Right lobe of liver (tissue), 6 donors: ENCODE measurements at regions not wholly inside any gene's neighbourhood (a gene's known extent, or its start where the extent isn't known, plus 50 kb on each side); places are given as distances from the start of the nearest gene placed in this dataset.

Experiments used
- ATAC-seq, 4 donors: fragments of 200-7000 bp; cut with Tn5 transposase; one replicate each; pipeline ENCODE4 v1.9.1; 2020; ENCODE audit warnings: mild to moderate bottlenecking in 4 of 4, moderate library complexity in 4 of 4
- DNase-seq, 3 donors: peaks; one replicate each; pipeline ENCODE4 v3.0.0-alpha.2; 2020
- H3K27ac ChIP-seq, 3 donors: fragments of 200-600 bp; one replicate each; pipeline ENCODE4 v1.8.0; 2022
- H3K27me3 ChIP-seq, 2 donors: fragments of 200-600 bp; one replicate each; pipeline ENCODE4 v1.8.0; 2022
- H3K36me3 ChIP-seq, 4 donors: fragments of 200-600 bp; sonication (generic) in 1 of 4; one replicate each; pipeline versions ENCODE4 v1.5.1 to v1.8.0; 2017 to 2022; ENCODE audit warnings: control low read depth in 1 of 4
- H3K4me1 ChIP-seq, 4 donors: fragments of 200-600 bp; sonication (generic) in 1 of 4; one replicate each; pipeline versions ENCODE4 v1.5.1 to v1.8.0; 2017 to 2022; ENCODE audit warnings: control low read depth in 1 of 4
- H3K4me3 ChIP-seq, 3 donors: fragments of 200-600 bp; one replicate each; pipeline ENCODE4 v1.8.0; 2022
- H3K9me3 ChIP-seq, 4 donors: fragments of 200-600 bp; sonication (generic) in 1 of 4; one replicate each; pipeline versions ENCODE4 v1.5.1 to v1.8.0; 2017 to 2022; ENCODE audit warnings: control low read depth in 1 of 4
- CTCF ChIP-seq, 4 donors: fragments of 200-600 bp in 3 of 4; fragments of 450-650 bp in 1 of 4; IDR thresholded peaks; one replicate each; pipeline versions ENCODE4 v1.5.1 to v1.8.0; 2016 to 2022; ENCODE audit warnings: antibody characterized with exemption in 4 of 4, mild to moderate bottlenecking in 2 of 4
- POLR2A ChIP-seq: fragments of 450-650 bp; IDR thresholded peaks from one replicate; pipeline ENCODE4 v1.6.1; 2017; ENCODE audit warnings: antibody characterized with exemption, mild to moderate bottlenecking
- WGBS: methylation state at CpG from one replicate; pipeline ENCODE4 v1.1.6; 2018; ENCODE audit warnings: low coverage, low lambda C conversion rate; ENCODE audit not compliant: insufficient coverage; ENCODE audit errors: missing lambda C conversion rate; 5-methylcytosine and 5-hydroxymethylcytosine counted together
- intact Hi-C, 2 donors: fragments of 100-400 bp; cut with DNase I; formaldehyde crosslinking; loops; one replicate each; pipeline versions ENCODE4 v1.11.2 to v1.14.1; 2022
- donor health status: DM: no; HTN: yes; CAD: no.
- donor health status: DM: no; HTN: no; CAD: no.
- donor health status: DM: no; HTN: no; CAD: no.
- donor health status: DM: no; HTN: yes; CAD: no.
- donor health status: DM: no; HTN: yes; CAD: no.

GRCh38 chr6:16855460-16855859 is 94.2 kb upstream of the ATXN1 start:
- DNase-seq (no peak), ATAC-seq (no peak)
- Histone ChIP-seq H3K9me3 (no peaks in the 10 kb centered on the region), H3K36me3 (no peaks in the 10 kb centered on the region), H3K27me3 (no peaks in the 10 kb centered on the region), H3K27ac (no peak overlapping the region), H3K4me3 (no peak overlapping the region), H3K4me1 (no peaks in the 10 kb centered on the region)
- intact Hi-C loops = no loop called here
- TF ChIP-seq CTCF (IDR thresholded peaks at IDR 0.05) (no peak), POLR2A (no peak)

GRCh38 chr6:16854986-16855385 is 93.7 kb upstream of the ATXN1 start:
- H3K27ac ChIP-seq = no peak overlapping the region
- no peaks in the 10 kb centered on the region for H3K4me1 ChIP-seq
- intact Hi-C loops = no loop called here
- H3K36me3 ChIP-seq = no peaks in the 10 kb centered on the region
- no peak for ATAC-seq
- TF ChIP-seq CTCF (IDR thresholded peaks at IDR 0.05) (no peak), POLR2A (no peak)
- H3K4me3 ChIP-seq = no peak overlapping the region
- WGBS = 84% methylated on average over 2 of the region's 2 CpGs
- no peak for DNase-seq
- H3K9me3 ChIP-seq = no peaks in the 10 kb centered on the region
- H3K27me3 ChIP-seq = no peaks in the 10 kb centered on the region

GRCh38 chr6:16852671-16853070 is 91.4 kb upstream of the ATXN1 start:
- TF ChIP-seq POLR2A (no peak), CTCF (IDR thresholded peaks at IDR 0.05) (no peak)
- intact Hi-C loops = no loop called here
- Histone ChIP-seq H3K27ac (no peak overlapping the region), H3K4me3 (no peak overlapping the region), H3K36me3 (no peaks in the 10 kb centered on the region), H3K27me3 (no peaks in the 10 kb centered on the region), H3K4me1 (no peaks in the 10 kb centered on the region), H3K9me3 (no peaks in the 10 kb centered on the region)
- ATAC-seq (no peak), DNase-seq (no peak)
- 89% methylated on average over 6 of the region's 6 CpGs for WGBS

- Histone ChIP-seq H3K27me3 (no peaks in the 10 kb centered on the region), H3K4me3 (no peak overlapping the region), H3K4me1 (no peaks in the 10 kb centered on the region), H3K27ac (no peak overlapping the region), H3K36me3 (no peaks in the 10 kb centered on the region), H3K9me3 (no peaks in the 10 kb centered on the region)
- no peak for DNase-seq
- 32% methylated on average over 1 of the region's 1 CpG for WGBS
- ATAC-seq = peak in 2 of 4 donors; percentile 24 to 52
- intact Hi-C loops = no loop called here
- TF ChIP-seq POLR2A (no peak), CTCF (IDR thresholded peaks at IDR 0.05) (no peak)
Observed at GRCh38 chr6:16851758-16852157, 90.5 kb upstream of the ATXN1 start.

- H3K4me1 ChIP-seq = no peaks in the 10 kb centered on the region
- 100% methylated on average over 3 of the region's 3 CpGs for WGBS
- no peaks in the 10 kb centered on the region for H3K27me3 ChIP-seq
- ATAC-seq (no peak), DNase-seq (no peak)
- H3K27ac ChIP-seq = no peak overlapping the region
- no peaks in the 10 kb centered on the region for H3K36me3 ChIP-seq
- TF ChIP-seq POLR2A = no peak
- H3K4me3 ChIP-seq = no peak overlapping the region
- intact Hi-C loops = no loop called here
- H3K9me3 ChIP-seq = no peaks in the 10 kb centered on the region
Observed at GRCh38 chr6:16851044-16851540, 89.8 kb upstream of the ATXN1 start.
